Skeletal muscle satellite cell (primary cell): ENCODE measurements at regions not wholly inside any gene's neighbourhood (a gene's known extent, or its start where the extent isn't known, plus 50 kb on each side); places are given as distances from the start of the nearest gene placed in this dataset.
A peak's percentile ranks its signal among the peaks of the same experiment; 100 is the strongest.
"Not testable (repeated sequence)": the region's sequence is repeated elsewhere in the genome, so short reads cannot be mapped to it uniquely, and the experiment has no call there.

Source experiments
- H3K27me3 ChIP-seq: 2 replicates; pipeline ENCODE4 v1.7.0; 2013; ENCODE audit warnings: low read length; ENCODE audit not compliant: control insufficient read depth, insufficient read depth
- H3K36me3 ChIP-seq: 2 replicates; pipeline ENCODE4 v1.7.0; 2013; ENCODE audit warnings: mild to moderate bottlenecking, control low read depth, low read length; ENCODE audit not compliant: insufficient read depth
- H3K4me1 ChIP-seq: 2 replicates; pipeline ENCODE4 v1.7.0; 2013; ENCODE audit warnings: low read length; ENCODE audit not compliant: control insufficient read depth, insufficient read depth
- H3K4me2 ChIP-seq: 2 replicates; pipeline ENCODE4 v1.7.0; 2013; ENCODE audit warnings: mild to moderate bottlenecking, low read length
- H3K4me3 ChIP-seq: 2 replicates; pipeline ENCODE4 v1.7.0; 2013; ENCODE audit warnings: low read length
- H3K9ac ChIP-seq: 2 replicates; pipeline ENCODE4 v1.7.0; 2013; ENCODE audit warnings: mild to moderate bottlenecking, low read depth, low read length, moderate library complexity
- H3K9me3 ChIP-seq: replicated peaks from 2 replicates; pipeline ENCODE4 v1.7.0; 2013; ENCODE audit warnings: mild to moderate bottlenecking, control low read depth, low read length

GRCh38 chr7:29619111-29619510 is 55.5 kb downstream of the PRR15 start:
- H3K9ac ChIP-seq, result no peak overlapping the region
- no peaks in the 10 kb centered on the region for H3K9me3 ChIP-seq
- no peak overlapping the region for H3K4me3 ChIP-seq
- no peaks in the 10 kb centered on the region for H3K36me3 ChIP-seq
- H3K27me3 ChIP-seq, result no peaks in the 10 kb centered on the region
- peaks cover 18% of the 10 kb centered on the region for H3K4me1 ChIP-seq
- H3K4me2 ChIP-seq, result no peak overlapping the region

GRCh38 chr7:29619848-29620555 is 56.4 kb downstream of the PRR15 start:
- no peaks in the 10 kb centered on the region for H3K27me3 ChIP-seq
- H3K4me1 ChIP-seq, result peaks cover 14% of the 10 kb centered on the region
- no peak overlapping the region for H3K9ac ChIP-seq
- H3K4me3 ChIP-seq, result no peak overlapping the region
- no peak overlapping the region for H3K4me2 ChIP-seq
- no peaks in the 10 kb centered on the region for H3K36me3 ChIP-seq
- H3K9me3 ChIP-seq, result no peaks in the 10 kb centered on the region

- Histone ChIP-seq H3K9me3 (no peaks in the 10 kb centered on the region), H3K4me2 (no peak overlapping the region), H3K36me3 (no peaks in the 10 kb centered on the region), H3K4me3 (no peak overlapping the region), H3K27me3 (no peaks in the 10 kb centered on the region), H3K4me1 (peaks cover 14% of the 10 kb centered on the region), H3K9ac (no peak overlapping the region)
Measured at GRCh38 chr7:29620556-29620930, 56.9 kb downstream of the PRR15 start.

- no peaks in the 10 kb centered on the region for H3K9me3 ChIP-seq
- peak overlapping the region; percentile 2 for H3K9ac ChIP-seq
- H3K36me3 ChIP-seq, result no peaks in the 10 kb centered on the region
- H3K4me3 ChIP-seq, result peak overlapping the region; percentile 44
- no peaks in the 10 kb centered on the region for H3K27me3 ChIP-seq
- H3K4me1 ChIP-seq, result peaks cover 14% of the 10 kb centered on the region
- H3K4me2 ChIP-seq, result peak overlapping the region; percentile 66
Measured at GRCh38 chr7:29622335-29623265, 59.0 kb downstream of the PRR15 start.

- no peaks in the 10 kb centered on the region for H3K9me3 ChIP-seq
- no peaks in the 10 kb centered on the region for H3K36me3 ChIP-seq
- no peak overlapping the region for H3K4me2 ChIP-seq
- peaks cover 14% of the 10 kb centered on the region for H3K4me1 ChIP-seq
- H3K27me3 ChIP-seq, result no peaks in the 10 kb centered on the region
- no peak overlapping the region for H3K9ac ChIP-seq
- H3K4me3 ChIP-seq, result no peak overlapping the region
Measured at GRCh38 chr7:29623973-29624372, 60.3 kb downstream of the PRR15 start.

- H3K27me3 ChIP-seq, result no peaks in the 10 kb centered on the region
- H3K4me2 ChIP-seq, result no peak overlapping the region
- H3K9me3 ChIP-seq, result no peaks in the 10 kb centered on the region
- H3K4me3 ChIP-seq, result no peak overlapping the region
- H3K4me1 ChIP-seq, result peaks cover 14% of the 10 kb centered on the region
- H3K36me3 ChIP-seq, result no peaks in the 10 kb centered on the region
- H3K9ac ChIP-seq, result no peak overlapping the region
Measured at GRCh38 chr7:29626730-29627129, 63.1 kb downstream of the PRR15 start.

GRCh38 chr7:29627631-29628030 is 64.0 kb downstream of the PRR15 start:
- Histone ChIP-seq H3K9me3 (no peaks in the 10 kb centered on the region), H3K4me2 (no peak overlapping the region), H3K4me1 (peaks cover 7% of the 10 kb centered on the region), H3K27me3 (no peaks in the 10 kb centered on the region), H3K9ac (no peak overlapping the region), H3K4me3 (no peak overlapping the region), H3K36me3 (no peaks in the 10 kb centered on the region)

GRCh38 chr7:29629507-29629906 is 65.9 kb downstream of the PRR15 start:
- no peak overlapping the region for H3K4me2 ChIP-seq
- no peaks in the 10 kb centered on the region for H3K4me1 ChIP-seq
- H3K36me3 ChIP-seq, result no peaks in the 10 kb centered on the region
- no peaks in the 10 kb centered on the region for H3K27me3 ChIP-seq
- H3K9me3 ChIP-seq, result no peaks in the 10 kb centered on the region
- H3K9ac ChIP-seq, result no peak overlapping the region
- H3K4me3 ChIP-seq, result no peak overlapping the region

- H3K9ac ChIP-seq, H3K27me3 ChIP-seq, H3K4me3 ChIP-seq, H3K9me3 ChIP-seq, H3K4me1 ChIP-seq, H3K4me2 ChIP-seq, H3K36me3 ChIP-seq: not testable (repeated sequence)
Measured at GRCh38 chr7:29635067-29636008, 71.7 kb downstream of the PRR15 start.

GRCh38 chr7:29636009-29636351 is 72.3 kb downstream of the PRR15 start:
- Histone ChIP-seq H3K4me3 (no peak overlapping the region), H3K4me2 (no peak overlapping the region), H3K9me3 (no peaks in the 10 kb centered on the region), H3K36me3 (no peaks in the 10 kb centered on the region), H3K9ac (no peak overlapping the region), H3K27me3 (no peaks in the 10 kb centered on the region), H3K4me1 (no peaks in the 10 kb centered on the region)

- Histone ChIP-seq H3K4me2 (no peak overlapping the region), H3K9ac (no peak overlapping the region), H3K4me1 (peaks cover 7% of the 10 kb centered on the region), H3K36me3 (no peaks in the 10 kb centered on the region), H3K4me3 (no peak overlapping the region), H3K9me3 (no peaks in the 10 kb centered on the region), H3K27me3 (no peaks in the 10 kb centered on the region)
Measured at GRCh38 chr7:29637374-29637773, 73.7 kb downstream of the PRR15 start.
